WERI-Rb-1 (cell line): ENCODE measurements at regions not wholly inside any gene's neighbourhood (a gene's known extent, or its start where the extent isn't known, plus 50 kb on each side); places are given as distances from the start of the nearest gene placed in this dataset.

Experiments
- DNase-seq: peaks from one replicate; pipeline ENCODE4 v3.0.0-alpha.2; 2020
- H3K27ac ChIP-seq: fragments of 250-450 bp; sonication (Bioruptor Pico); 2 replicates; pipeline ENCODE4 v1.5.1; 2020; ENCODE audit warnings: mild to moderate bottlenecking, moderate library complexity
- H3K27me3 ChIP-seq: fragments of 250-450 bp; sonication (Bioruptor Pico); 2 replicates; pipeline ENCODE4 v1.5.1; 2021; ENCODE audit warnings: mild to moderate bottlenecking, low read depth, moderate library complexity; ENCODE audit not compliant: insufficient read depth, severe bottlenecking
- H3K36me3 ChIP-seq: fragments of 250-450 bp; sonication (Bioruptor Pico); 2 replicates; pipeline ENCODE4 v1.5.1; 2020; ENCODE audit warnings: mild to moderate bottlenecking, moderate library complexity
- H3K4me3 ChIP-seq: 2 replicates; pipeline ENCODE4 v1.5.1; 2011; ENCODE audit warnings: low read depth, mild to moderate bottlenecking, control low read depth, low read length
- H3K9me3 ChIP-seq: fragments of 250-450 bp; sonication (Bioruptor Pico); 2 replicates; pipeline ENCODE4 v1.5.1; 2021; ENCODE audit warnings: mild to moderate bottlenecking, moderate library complexity; ENCODE audit not compliant: severe bottlenecking
- CTCF ChIP-seq: IDR thresholded peaks from 2 replicates; pipeline ENCODE4 v1.5.1; 2011; ENCODE audit warnings: low read depth, mild to moderate bottlenecking, control low read depth, inconsistent platforms, low read length

DNA sequence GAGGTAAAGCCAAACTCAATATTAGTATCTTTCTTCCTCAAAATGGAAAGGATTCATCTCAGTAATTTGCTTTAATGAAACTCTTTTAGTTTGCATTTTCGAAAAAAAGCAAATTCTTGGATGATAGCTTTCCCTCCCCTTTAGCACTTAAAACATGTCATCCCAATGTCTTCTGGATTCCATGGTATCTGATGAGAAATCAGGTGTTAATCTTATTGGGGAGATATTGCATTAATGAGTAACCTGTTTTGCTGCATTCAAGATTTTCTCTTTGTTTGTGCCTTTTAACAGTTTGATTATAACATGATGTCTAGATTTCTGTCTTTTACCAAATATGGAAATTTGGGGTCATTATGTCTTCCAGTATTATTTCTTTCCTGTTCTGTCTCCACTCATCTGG lies 405.1 kb upstream of the FOXG1 start:
- no peak for TF ChIP-seq CTCF
- H3K27me3 ChIP-seq: no peaks in the 10 kb centered on the region
- H3K27ac ChIP-seq: no peak overlapping the region

GRCh38 chr14:28365510-28365909 lies 401.1 kb upstream of the FOXG1 start:
- no peak for DNase-seq
- no peak for TF ChIP-seq CTCF
- no peak overlapping the region for H3K27ac ChIP-seq
- peaks cover 3% of the 10 kb centered on the region for H3K9me3 ChIP-seq
- H3K27me3 ChIP-seq: no peaks in the 10 kb centered on the region
- H3K36me3 ChIP-seq: no peaks in the 10 kb centered on the region
- no peak overlapping the region for H3K4me3 ChIP-seq

More for the DNA sequence above, 405.1 kb upstream of the FOXG1 start:
- no peaks in the 10 kb centered on the region for H3K36me3 ChIP-seq
- no peak for DNase-seq
- H3K4me3 ChIP-seq: no peak overlapping the region
- peaks cover 3% of the 10 kb centered on the region for H3K9me3 ChIP-seq

GRCh38 chr14:28373721-28374120 lies 392.9 kb upstream of the FOXG1 start:
- no peak for TF ChIP-seq CTCF
- H3K27me3 ChIP-seq: no peaks in the 10 kb centered on the region
- no peak overlapping the region for H3K27ac ChIP-seq
- no peak for DNase-seq
- H3K4me3 ChIP-seq: no peak overlapping the region
- no peaks in the 10 kb centered on the region for H3K9me3 ChIP-seq
- H3K36me3 ChIP-seq: no peaks in the 10 kb centered on the region

GRCh38 chr14:28375295-28375694 lies 391.3 kb upstream of the FOXG1 start:
- DNase-seq: peak; percentile 28
- no peaks in the 10 kb centered on the region for H3K27me3 ChIP-seq
- H3K4me3 ChIP-seq: no peak overlapping the region
- H3K36me3 ChIP-seq: no peaks in the 10 kb centered on the region
- no peak overlapping the region for H3K27ac ChIP-seq
- peak; percentile 73 for TF ChIP-seq CTCF
- no peaks in the 10 kb centered on the region for H3K9me3 ChIP-seq

GRCh38 chr14:28381656-28382055 lies 384.9 kb upstream of the FOXG1 start:
- no peak for TF ChIP-seq CTCF
- Histone ChIP-seq H3K9me3 (no peaks in the 10 kb centered on the region), H3K4me3 (no peak overlapping the region), H3K36me3 (no peaks in the 10 kb centered on the region), H3K27ac (no peak overlapping the region), H3K27me3 (no peaks in the 10 kb centered on the region)
- no peak for DNase-seq

- no peaks in the 10 kb centered on the region for H3K27me3 ChIP-seq
- no peak for DNase-seq
- H3K9me3 ChIP-seq: no peaks in the 10 kb centered on the region
- no peak overlapping the region for H3K27ac ChIP-seq
- no peak for TF ChIP-seq CTCF
- H3K36me3 ChIP-seq: no peaks in the 10 kb centered on the region
- no peak overlapping the region for H3K4me3 ChIP-seq
Measured at GRCh38 chr14:28382444-28383190, 384.0 kb upstream of the FOXG1 start.
